ENCODE measurements at regions not wholly inside any gene's neighbourhood (a gene's known extent, or its start where the extent isn't known, plus 50 kb on each side); places are given as distances from the start of the nearest gene placed in this dataset.
"Not testable (repeated sequence)": the region's sequence is repeated elsewhere in the genome, so short reads cannot be mapped to it uniquely, and the experiment has no call there.

GRCh38 chr5:152102908-152103307 lies 178.3 kb upstream of the GLRA1 start:
- not testable (repeated sequence) for TF ChIP-seq HDAC2 (IDR thresholded peaks at IDR 0.05); ZNF302 (CRISPR knock-in tag; IDR thresholded peaks at IDR 0.05); REST (IDR thresholded peaks at IDR 0.05); MAX (IDR thresholded peaks at IDR 0.05)
